ELR (cell line): ENCODE measurements at regions not wholly inside any gene's neighbourhood (a gene's known extent, or its start where the extent isn't known, plus 50 kb on each side); places are given as distances from the start of the nearest gene placed in this dataset.

Experiments
- DNase-seq: peaks from one replicate; pipeline ENCODE4 v3.0.0-alpha.2; 2015; ENCODE audit warnings: low read depth

DNA sequence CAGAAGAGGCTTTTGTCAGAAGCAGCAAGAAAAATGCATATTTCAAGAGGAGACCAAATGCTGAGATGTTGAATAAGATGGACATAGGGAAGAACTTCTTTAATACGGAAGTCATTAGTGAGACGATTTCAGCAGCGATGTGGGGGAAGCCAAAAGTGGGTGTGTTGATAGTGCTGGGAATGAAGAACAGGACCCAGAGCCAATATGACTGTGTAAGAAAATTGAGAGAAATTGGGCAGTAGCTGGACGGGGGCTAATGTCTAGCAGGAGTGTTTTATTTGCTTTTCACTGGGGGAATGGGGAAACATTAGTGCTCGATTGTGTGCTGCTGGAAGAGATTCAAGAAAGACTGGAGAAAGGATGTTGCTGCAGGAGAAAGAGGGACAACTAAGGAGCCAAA lies 788.7 kb upstream of the KLHL29 start:
- DNase-seq: no peak

DNA sequence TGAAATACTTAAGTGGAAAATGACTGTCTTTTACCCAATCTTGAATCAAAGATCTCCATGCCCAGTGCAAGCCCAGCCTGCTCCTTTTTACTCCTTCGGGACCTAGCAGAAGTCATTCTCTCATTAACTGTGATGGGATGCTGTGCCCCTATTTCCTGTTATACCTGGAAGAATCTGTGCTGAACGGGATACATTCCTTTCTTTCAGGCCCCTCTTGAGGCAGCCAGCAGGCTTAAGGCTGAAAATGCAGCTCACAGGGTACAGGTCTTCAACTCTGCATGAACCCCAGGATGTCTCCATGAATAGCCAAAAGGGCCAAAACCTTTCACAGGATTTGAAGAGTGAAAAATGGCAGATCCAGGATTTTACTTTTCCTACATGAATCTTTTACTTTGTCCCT lies 784.8 kb upstream of the KLHL29 start:
- DNase-seq: no peak

DNA sequence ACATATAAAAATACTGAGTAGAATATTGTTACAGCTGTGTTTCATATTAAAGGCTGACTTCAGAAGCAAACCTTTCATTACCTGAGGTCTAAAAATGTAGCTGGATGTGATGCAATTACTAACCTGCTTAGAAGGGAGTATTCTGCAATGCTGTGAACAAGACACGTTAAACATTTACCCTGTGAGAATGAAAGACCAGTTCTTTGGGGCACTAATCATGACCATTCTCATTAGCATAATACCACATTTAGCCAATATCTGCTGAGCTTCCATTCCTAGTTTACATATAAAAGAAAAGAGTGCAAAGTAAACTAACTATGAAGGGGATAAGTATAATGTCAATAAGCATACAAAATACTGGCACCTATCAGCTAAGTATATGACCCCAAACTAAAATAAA lies 784.0 kb upstream of the KLHL29 start:
- no peak for DNase-seq

DNA sequence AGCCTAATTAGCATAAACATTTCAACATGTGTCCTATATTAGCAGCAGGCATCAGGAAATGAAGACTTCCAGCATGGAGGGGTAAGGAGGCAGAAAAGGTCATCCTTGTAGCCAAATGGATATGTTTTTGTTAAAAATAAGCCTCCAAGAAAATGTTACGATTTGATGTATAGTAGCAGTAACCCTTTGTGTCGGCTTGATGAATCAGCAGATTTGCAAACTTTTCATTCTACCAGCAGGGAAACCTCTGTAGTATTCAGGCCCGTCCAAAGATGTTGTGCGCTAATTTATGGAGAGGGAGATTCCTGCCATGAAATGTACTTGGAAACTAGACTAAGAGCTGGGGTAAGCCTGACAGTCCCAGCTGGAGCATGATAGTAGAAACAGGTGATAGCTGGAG lies 780.8 kb upstream of the KLHL29 start:
- DNase-seq: no peak

DNA sequence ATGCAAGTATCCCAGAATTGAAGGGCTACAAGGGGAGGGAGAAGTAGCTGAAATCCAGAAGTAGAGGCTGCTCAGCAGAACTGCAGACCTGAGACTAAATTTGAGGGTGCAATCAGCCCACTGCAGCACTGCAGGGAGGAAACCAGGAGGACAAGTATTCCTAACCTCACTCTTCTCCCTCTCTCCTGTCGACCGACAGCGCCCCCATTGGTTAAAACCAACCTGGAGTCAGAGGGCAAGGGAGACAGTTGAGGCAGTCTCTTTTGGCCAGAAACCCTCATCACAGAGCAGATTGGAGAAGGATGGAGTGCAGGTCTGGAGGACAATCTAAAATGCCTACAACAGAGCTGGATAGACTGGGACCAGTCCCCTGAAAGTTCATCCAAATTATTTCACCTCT lies 768.9 kb upstream of the KLHL29 start:
- no peak for DNase-seq

DNA sequence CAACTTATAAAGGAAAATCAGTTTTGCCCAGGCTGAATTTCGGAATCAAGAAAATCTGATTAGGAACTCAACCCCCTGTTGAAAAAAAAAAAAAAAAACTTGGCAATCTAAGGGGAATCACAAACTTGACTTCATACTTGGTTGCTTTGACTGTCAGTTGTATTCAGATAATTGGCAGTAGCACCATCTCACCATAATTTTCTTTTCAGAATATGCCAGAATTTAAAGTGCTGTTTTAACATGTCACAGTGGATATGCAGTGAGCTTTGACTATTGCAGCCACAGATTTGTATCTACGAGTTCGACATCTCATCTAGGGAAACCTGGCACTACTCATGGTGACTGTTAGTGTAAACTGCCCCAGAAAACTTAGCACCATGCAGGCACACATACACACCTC lies 761.4 kb upstream of the KLHL29 start:
- DNase-seq: no peak

DNA sequence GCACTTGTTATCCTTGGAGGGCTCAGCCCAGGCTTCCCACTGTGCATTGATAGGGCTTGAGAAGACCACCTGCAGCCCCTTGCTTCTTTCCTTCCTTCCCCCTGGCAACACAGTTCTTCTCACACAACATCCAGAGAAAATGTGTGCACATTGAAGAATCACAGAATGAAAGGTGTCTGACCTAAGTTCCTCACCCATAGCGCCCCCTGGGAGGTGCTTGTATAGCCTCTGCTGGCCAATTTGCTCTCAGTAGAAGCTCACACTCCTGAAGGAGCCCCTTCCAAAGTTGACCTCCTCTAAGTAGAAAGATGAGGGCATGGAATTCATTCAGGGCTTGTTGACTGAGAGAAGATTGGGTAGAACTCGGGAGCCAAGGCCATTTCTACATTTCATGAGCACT lies 758.4 kb upstream of the KLHL29 start:
- DNase-seq: no peak

DNA sequence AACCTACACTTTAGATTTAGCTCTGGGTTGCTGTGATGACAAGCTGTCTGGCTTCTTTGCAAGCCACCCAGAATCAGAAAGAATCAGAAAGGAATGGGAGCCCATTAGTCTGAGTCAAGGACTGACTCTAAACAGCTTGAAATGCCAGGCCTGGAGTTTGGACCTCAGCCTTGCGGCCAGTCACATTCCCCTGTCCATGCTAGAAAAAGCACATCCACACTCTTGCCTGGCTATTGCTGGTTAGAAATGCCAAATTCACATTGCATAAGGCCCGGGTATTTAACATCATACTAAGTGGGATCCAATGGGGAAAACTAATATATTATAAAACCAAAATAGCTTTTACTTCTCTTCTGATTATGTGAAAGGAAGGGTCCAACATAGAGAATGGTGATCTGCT lies 756.8 kb upstream of the KLHL29 start:
- DNase-seq: no peak

DNA sequence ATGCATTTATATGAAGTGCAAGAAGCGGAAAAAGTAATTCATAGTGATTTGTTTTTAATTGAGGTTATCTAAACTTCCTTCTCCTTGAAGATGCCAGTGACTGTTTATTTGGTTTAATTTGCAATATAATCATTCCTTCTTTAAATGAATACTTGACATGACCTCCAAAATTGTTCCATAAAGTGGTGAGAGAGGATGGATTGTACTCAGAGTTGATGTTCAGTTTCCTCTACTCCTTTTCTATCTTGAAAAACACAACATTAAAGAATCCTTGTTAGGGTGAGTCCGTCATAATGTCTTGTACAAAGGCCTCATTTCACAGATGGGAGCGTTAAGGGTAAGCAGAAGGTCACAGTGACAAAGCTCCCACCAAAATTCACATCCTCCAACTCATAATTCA lies 756.1 kb upstream of the KLHL29 start:
- no peak for DNase-seq

DNA sequence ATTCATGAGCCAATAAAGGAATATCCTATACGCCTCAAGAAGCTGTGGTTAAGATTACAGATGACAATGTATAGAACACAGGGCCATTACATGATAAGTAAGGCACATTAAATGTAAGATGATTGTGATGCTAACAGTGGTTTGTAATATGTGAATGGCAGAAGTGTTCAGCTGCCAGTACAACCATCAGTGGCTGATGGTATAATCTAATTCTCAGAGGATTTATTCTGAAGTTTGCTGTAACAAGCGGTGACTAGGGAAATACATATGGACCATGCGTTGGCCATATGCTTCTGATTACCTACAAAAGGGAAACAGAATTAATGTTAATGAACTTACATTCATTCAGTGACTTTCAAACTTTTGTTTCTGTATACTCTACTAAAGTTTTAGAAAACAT lies 750.8 kb upstream of the KLHL29 start:
- DNase-seq: no peak

DNA sequence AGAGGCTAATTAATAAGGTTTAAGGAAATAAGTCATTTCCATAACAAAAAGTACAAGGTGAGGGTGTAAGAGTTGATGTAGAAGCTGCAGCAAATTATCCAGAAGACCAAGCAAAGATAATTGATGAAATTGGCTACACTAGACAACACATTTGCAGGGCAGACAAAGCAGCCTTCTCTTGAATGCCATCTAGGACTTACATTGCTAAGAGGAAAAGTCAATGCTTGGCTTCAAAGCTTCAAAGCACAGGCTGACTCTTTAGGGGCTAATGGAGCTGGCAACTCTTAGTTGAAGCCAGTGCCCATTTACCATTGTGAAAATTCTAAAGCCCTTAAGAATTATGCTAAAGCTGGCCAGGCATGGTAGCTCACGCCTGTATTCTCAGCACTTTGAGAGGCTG lies 728.6 kb upstream of the KLHL29 start:
- DNase-seq: no peak

DNA sequence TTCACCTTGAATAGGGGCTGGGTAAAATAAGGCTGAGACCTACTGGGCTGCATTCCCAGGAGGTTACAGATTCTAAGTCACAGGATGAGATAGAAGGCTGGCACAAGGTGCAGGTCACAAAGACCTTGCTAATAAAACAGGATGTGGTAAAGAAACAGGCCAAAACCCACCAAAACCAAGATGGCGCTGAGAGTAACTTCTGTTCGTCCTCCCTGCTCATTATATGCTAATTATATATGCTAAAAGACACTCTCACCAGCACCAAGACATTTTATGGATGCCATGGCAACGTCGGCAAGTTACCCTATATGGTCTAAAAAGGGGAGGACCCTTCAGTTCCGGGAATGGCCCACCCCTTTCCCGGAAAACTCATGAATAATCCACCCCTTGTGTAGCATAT lies 711.5 kb upstream of the KLHL29 start:
- no peak for DNase-seq

DNA sequence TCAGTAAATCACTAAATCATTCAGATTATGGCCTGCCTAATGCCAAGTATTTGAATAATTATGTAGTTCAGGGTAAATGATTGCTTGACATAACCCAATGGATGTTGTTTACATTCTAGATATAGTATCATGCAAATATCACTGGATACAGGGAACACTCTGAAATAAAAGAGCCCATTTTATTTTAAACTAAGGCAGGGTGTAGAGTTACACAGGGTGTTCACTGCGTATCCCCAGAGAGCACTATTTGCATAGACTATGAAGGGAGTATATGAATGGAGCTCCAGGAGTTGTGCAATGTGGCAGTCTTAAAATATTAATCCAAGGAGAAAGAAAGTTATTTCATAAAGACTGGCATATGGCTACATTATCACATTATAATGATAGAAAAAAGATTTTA lies 701.1 kb upstream of the KLHL29 start:
- no peak for DNase-seq

DNA sequence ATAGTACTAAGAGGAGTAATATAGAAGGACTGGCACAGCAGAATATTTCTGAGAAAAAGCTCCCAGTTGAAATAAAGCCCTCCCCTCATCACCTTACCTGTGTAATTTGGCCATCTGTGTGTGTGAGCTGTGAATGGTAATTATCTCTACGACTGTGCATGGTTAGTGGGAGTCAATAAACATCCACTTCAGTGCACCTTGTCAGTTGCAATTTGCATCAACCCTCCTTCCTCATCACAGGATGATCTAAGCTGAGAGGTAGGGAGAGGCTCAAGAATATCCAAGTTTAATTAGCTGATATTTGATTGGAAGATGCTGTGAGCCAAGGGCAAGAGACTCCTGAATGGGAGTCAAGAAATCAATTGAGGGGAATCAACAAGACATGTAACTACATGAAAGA lies 694.9 kb upstream of the KLHL29 start:
- no peak for DNase-seq

DNA sequence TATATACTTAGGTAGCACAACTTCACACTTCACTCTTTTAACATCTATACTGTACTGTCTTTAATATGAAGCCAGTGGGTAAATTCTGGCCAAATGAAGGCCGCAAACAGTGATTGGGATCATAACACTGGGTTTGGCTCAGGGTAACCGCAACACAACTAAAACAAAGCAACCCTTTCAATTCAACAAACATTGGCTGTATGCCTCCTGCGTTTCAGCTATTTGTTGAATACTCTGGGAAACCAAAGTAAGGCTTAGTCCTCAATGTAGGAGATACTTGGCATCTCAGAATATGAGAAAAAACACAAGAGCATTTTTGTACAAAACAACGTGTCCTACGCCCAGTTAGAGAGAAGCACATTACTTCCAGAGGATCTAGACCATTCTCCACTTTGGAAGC lies 693.3 kb upstream of the KLHL29 start:
- DNase-seq: no peak

DNA sequence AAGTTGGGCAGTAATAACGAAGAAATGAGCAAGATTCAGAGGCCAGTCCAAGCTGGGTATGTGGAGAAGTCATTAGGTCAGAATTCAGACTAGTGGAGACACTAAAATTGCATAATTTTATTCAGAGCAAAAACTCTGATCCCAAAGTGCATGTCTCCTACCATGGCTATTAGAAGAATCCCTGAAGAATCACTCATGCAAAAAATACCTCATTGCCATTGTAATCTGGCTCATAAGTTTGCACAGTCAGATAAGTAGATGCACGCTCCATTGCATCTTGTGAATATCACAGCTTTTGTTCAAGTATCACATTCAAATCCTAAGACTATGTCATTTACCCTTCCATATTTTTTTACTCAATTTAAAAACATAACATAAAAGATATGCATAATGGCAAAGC lies 692.2 kb upstream of the KLHL29 start:
- DNase-seq: no peak

DNA sequence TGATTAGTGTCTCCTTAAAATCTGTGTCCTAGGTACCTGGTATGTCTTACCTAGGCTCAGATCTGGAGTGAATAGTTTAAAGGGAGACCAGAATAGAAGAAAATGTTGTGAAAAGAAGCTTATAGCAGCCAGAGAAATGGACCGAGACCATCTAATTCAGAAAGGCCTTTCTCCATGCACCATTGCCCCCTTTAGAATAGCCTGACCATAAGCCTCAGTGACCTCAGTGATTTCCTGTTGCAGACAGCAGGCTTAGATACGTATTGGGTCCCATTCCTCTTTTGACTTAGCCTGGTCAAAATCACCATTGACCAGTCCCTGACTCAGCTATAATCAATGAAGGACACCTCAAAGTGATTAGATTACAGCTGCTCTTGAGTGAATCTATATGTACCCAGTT lies 690.7 kb upstream of the KLHL29 start:
- no peak for DNase-seq

DNA sequence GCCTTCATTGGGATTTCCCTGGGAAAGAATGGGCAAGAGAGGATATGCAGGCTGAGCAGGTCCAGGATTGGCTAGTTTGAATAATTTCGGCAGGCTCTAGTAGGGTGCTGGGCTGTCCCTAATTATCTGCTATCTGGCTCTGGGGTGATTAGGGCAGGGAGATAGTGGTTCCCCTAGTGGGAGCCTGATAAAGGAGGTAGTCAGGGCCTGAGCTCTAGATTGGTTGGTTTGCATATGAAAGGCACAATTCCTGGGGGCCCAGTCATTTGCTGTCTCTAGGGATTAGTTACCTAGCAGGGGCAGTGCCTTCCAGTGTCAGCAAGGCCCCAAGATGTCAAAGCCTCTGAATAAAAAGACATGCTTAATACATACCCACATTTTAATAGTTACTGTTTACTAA lies 690.1 kb upstream of the KLHL29 start:
- no peak for DNase-seq

DNA sequence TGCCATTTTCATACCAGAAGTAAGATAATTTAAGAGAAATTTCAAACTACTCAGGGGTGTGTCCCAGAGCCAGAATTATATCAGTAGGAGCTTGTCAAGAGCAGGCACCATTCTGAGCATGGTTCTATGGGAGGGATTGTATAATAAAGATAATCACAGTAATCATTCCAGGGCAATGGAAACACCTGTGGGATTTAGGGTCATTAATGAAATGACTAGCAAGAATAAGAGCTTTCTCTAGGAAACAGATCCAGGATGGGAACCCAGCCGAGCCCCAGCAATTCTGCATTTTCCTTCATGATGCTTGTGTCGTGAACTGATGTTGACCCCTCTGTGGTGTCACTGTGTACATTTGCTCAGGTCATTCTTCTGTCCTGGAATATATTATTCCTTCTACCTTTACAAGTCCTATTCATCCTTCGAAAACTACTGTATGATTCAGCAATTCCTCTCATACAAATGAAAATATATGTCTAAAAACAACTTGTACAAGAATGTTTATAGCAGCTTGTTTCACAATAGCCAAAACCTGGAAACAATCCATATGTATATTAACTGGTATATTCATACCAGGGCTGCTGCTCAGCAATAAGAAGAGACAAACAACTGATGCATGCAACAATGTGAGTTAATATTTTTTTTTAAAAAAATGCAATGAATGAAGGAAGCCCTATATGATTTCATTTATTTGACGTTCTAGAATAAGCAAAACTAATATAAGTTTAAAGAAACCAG lies 687.8 kb upstream of the KLHL29 start:
- DNase-seq: no peak

DNA sequence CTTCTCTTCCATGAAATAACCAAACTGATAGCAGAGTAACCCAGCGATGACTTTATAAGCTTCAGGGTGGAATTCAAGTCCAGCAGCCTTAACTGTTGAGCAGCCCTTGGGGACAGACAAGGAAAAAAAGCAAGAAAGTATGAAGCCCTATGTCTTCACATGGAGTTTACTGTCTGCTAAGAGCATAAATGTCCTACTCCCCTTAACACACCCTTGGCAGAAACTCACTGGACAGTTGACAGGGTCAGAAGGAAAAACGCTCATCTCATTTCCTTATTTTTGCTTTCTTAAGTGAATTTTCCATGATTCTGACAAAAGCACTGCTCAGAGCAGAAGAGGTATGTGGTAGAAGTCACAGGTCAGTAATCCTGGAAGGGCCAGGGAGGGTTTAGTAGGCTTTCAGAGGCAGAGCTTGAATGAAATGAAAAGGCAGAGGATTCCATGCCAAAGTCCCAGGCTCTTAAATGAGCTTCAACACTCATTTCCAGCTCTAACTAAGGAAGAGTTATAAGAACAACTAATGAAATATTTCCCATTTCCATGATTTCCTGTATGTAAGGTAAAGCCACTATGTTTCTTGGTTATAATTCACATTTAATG lies 683.3 kb upstream of the KLHL29 start:
- DNase-seq: no peak

DNA sequence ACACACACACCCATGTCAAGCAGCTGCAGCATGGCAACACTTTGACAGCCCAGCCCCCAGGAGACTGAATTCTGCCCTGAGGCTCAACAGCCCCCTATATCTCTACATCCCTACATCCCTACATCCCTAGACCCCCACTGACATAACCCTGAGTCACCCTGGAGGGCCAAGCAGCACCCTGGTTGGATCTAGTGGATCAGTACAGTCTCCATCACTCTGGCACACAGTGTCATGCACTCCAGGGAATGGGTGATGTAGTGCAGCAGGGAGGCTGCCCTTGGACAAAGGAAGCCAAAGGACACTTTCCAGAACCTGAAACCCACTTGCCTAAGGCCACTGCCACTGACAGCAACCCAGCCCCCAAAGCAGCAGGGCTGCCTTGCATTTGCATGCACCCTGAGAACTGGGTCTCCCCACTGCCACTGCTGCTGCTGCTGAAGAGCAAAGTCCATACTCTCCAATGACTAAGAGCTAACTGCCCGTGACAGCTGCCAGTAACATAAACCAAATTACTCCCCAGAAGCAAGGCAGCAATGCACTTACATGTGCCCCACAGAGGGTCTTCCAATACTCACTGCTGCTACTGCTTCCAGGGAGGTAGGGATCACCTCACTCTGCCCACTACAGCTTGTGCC lies 681.6 kb upstream of the KLHL29 start:
- DNase-seq: no peak

DNA sequence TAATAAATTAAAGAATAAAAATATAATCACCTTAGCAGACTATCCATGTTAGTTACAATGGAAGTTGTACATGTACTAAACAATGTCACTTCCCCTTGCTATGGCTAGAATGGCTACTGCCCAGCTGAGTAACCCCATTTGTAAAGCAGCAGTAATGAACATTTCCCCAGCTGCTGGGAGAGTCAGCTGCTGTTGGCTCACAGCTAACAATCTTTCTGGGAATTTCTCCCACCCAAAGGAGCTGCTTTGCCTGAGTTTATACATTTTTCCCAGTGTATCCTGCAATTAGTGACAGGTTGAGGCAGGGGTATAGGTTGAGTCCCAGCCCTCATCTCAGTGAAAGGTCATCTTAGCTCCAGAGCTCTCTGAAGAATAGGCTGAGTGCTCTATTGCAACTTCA lies 665.6 kb upstream of the KLHL29 start:
- no peak for DNase-seq

DNA sequence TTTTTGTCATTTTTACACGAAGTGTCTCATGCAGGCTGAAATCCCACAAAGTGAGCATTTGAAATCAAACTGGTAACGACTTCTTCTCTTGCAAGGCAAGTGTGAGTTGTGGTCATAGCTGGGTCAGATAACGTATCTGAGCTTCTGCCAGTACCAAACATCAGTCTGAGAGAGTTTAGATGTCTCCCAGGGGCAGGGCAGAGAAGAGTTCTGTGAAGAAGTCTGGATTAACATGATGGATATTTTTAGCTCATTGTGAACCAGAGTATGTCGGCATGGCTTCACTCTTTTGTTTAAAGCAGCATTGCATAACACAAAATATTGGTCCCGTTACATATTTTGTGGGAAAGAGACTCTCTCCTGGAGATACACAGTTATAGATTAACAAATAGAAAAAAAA lies 655.5 kb upstream of the KLHL29 start:
- no peak for DNase-seq
